GM19043 (cell line): ENCODE measurements at regions not wholly inside any gene's neighbourhood (a gene's known extent, or its start where the extent isn't known, plus 50 kb on each side); places are given as distances from the start of the nearest gene placed in this dataset.

Source experiments
- ATAC-seq: cut with Tn5 transposase; IDR thresholded peaks from one replicate; pipeline ENCODE4 v1.9.1; 2021; ENCODE audit warnings: low read depth; ENCODE audit not compliant: unreplicated experiment

DNA sequence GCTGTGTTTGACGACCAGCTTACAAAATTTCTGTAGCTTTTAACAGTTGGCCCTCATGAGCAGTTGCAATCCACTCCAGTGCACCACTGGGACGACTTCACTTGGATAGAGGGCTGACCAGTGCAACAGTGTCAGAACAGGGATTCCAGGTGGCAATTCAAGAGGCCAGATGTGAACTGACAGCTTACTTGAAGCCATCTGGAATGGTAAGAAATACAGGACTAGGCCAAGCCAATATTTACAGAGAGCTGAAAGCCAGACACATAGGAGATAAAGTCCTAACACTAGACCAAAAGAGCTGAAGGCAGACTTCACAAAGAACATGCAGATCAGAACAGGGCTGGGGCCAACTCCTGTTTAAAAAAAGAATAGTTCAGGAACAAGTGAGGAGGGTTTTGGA lies 93.5 kb upstream of the NFIA start:
- ATAC-seq = no peak

DNA sequence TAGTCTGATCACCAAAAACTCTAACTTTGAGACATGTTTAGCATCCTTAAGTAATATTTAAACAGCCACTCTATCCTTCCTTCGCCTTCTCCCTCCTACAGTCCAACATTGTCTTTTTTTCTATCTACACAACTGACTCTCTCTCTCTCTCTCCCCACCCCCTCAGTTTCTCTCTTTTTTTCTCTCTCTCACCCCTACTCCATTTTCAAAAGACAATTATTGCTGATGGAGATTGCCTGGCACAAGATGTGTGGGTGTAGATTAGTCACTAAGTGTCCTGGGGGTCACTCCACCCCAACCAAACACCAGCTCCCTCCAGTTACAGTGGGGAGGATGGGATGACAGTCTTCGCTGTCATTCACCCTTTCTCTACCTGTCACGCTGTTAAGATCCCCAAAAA lies 94.5 kb upstream of the NFIA start:
- no peak for ATAC-seq

DNA sequence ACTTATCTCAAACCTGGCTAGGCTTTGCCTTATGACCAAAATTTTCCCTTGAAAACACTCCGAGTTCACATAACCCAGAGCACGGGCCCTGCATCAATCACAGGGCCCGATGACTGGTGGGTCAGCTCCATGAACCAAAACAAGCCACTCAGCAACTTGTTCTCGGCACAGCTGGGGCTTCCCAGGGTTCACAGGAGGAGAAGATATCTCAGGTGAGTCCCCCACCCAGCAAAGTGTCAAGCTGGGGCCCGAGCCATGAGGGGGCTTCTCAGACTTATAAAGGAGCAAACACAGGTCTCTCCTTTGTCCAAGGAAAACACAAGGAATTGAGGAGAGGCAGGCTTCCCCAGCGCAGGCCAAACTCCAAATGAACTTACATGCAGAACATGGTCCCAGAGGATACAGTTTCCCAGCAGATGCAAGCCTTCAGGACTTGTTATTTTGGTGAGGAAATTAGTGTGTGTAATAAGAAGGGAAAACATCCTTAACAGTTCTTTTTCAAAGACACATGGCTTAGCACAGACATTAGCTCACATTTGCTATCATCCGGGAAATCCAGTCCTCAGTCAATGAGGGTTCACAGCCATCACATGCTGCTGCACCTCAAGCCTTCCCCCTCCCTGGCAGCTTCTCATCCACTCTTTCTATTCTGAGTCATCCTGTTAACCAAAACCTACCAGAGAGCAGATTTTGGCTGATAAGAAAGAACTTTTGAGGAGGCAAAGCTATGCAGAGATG lies 98.1 kb upstream of the NFIA start:
- ATAC-seq = no peak

DNA sequence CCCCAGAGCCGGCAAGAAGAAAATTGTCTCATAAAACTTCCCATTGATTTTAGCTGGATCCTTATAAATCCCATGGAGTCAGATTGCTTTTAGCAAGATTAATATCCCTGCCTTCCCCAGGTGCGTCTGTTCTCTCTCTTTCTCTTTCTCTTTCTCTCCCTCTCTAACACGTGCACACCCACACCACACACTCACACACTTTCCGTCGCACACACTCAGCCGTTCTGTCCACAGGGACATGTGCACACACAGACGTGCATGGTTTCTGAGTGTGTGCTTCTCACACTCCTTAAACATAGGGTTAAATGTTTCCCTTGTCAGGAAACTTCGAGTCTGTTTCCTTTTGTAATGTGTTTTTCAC lies 98.7 kb upstream of the NFIA start:
- no peak for ATAC-seq

DNA sequence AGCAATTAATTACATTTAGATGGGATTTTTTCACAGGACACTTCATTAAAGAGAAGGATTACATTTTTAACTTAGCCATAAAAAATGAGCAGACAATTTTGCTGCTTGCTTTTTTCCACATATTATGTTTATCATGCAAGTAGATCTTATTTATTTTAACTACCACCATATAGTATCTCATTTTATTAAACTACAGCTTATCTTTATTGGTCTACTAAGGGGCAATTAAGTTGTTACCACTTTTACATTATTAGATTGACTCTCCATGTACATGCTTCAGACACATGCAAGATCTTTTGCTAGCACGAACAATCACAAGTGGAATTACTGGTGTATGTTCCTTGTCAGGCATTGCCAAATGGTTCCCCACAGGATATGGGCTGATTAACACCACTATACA lies 99.8 kb upstream of the NFIA start:
- ATAC-seq = no peak

DNA sequence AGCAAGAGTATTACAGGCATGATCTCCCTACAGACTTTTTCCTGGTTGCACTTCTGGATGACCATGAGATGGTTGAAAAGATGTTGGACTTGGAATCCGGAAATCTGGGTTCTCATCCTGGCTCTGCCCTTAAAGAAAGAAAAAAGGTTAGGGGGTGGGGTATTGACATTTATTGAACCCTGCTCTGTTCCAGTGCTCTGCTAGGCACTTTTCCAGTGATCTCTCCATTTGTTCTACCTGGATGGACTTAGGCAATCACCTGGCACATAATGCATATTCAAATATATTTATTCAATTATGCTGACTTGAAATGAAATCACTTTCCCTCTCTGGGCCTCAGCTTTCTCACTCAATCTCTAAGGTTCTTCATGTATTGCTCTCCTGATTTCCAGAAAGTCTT lies 101.0 kb upstream of the NFIA start:
- no peak for ATAC-seq

DNA sequence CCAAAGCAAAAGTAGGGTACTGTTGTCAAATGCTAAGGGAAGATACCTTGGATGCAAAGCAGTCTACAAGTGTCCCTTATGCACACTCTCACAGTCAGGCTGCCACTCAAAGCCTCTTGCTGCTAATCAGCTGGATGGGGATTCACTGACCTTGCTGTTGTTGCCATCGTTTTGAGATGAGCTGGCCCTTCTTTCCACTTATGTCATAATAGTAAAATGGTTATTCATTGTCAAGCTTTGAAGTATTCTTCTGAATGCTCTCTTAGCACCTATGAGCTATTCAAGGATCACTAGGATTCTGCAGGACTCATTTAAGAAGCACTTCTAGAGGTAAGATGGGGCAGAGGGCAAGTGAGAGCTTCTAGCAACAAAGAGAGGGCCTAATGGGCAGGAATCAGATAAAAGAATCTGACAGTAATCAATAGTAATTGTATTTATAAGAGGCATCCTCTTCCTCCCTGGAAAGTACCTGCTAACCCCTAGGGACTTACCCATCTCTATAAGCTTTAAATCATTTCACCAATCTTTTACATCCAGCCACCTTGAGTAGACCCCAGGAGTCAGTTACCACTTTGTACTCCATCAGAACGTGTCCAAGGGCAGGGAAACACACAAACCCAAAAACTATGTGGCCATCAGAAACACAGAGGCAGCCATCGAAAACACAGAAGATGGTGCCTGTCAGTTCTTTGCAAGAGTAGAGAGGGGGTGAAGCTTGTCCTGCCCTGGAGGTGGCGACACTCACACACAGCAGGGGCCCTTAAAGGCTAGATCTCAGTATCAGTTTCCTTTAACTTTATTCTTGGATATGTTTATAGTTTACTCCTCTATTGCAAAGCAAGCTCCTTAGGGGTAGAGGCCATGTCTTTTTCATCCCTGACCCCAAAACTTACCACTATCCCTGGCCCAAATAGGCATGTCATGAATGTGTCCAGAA lies 103.7 kb upstream of the NFIA start:
- ATAC-seq = no peak

DNA sequence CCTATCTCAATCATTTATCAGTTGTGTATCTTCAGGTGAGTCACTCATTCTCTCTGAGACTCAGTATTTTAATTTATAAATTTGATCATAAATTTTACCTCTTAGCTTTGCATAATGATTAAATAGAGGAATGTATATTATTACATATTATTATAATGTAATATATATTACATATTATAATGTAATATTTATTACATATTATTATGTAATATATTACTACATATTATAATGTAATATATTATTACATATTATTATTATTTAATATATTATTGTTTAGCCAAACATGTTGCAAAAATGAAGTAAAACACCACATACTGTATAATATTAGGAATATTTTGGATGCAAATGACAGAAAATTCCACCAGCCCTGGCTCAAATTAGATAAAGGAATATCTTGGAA lies 104.7 kb upstream of the NFIA start:
- no peak for ATAC-seq

DNA sequence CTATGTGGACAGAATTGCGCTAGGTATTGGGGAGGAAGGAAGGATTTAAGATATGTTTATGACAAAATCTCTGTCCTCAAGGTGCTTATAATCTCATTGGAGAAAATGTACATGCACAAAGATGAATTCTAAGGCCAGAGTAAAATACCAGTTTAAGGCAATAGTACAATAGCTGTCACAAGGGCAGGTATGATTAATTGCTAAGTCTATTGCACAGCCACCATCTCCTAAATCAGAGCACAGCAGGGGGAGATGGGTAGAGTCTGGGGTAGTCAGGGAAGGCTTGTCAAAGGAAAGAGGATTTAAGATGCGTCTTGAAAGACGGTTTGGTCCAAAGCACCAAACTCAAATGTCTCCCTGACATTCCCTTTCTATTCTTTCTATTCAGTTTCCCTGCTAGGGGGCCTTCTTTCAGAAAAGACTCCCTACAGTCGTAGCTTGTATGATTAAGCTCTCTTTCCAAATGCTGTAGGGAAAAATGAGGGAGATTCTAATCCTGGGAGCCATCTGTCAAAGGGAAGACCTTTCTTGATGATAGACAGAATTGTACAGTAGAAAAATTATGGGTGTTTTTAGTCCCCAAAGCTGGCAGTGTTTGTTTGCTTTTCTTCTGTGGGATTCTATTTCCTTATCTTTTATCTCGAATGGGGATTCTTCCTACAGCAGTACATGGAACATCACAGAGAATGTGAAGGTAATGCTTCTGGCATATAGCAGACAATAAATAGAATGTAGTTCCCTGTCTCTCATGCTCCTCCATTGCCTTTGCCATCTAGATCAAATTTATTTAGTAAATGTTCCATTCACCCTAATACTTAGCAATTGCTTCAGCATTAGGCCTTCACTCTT lies 107.6 kb upstream of the NFIA start:
- no peak for ATAC-seq

DNA sequence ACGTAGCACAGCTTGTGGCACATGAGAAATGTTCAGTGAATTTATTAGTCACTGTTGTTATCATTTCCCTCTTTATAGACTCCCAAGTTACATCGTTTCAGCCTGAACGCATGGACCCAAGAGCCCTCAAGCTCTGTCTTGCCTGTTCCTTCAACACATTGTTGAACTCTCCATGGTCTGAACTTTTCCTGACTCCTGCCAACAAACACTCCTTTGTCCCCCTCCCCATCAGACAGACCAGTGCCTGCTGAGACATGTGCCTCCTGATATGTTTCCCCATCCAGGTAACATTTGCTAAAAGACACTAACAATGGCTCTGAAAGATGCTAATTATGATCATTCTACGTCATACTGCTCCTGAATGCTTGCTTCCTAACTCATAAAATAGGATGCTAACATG lies 108.7 kb upstream of the NFIA start:
- ATAC-seq = no peak

DNA sequence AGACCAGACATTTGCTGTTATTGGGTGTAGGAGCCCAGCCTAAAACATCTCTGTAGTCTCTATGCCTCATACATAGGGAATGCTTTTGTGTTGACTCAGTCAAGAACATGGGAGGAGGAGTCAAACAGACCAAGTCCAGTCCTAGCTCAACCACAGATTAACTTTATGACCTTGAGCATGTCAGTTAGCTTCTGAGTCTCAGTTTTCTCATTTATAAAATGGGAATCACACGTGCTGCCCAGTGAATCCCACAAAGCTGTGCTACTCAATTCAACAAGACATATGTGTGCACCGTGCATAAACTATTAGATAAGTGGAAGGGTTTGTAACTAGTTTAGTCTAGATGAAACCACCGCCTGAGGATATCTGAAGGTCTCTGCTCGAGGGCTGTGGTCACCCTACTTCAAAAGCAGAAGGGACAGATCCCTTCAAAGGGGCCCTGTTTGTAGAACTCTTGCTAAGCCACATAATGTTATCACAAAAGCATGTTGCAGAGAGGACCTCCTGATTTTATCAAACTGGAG lies 109.5 kb upstream of the NFIA start:
- no peak for ATAC-seq

DNA sequence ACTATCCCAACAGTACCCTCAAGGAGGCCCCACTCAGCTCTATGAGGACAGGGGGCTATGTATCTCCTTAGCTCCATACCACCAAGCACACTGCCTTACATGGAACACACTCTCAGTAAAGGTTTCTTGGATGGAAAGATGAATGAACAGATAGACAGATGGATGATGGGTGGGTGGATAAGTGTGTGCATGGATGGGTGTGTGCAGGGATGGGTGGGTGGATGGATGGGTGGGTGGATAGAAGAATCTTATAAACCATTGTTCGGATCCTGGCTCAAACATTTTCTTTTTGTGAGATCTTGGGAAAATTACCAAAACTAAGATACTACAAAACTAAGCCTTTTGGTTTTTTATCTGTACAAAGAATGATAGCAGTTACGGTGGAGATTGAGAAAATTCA lies 111.0 kb upstream of the NFIA start:
- ATAC-seq = no peak

DNA sequence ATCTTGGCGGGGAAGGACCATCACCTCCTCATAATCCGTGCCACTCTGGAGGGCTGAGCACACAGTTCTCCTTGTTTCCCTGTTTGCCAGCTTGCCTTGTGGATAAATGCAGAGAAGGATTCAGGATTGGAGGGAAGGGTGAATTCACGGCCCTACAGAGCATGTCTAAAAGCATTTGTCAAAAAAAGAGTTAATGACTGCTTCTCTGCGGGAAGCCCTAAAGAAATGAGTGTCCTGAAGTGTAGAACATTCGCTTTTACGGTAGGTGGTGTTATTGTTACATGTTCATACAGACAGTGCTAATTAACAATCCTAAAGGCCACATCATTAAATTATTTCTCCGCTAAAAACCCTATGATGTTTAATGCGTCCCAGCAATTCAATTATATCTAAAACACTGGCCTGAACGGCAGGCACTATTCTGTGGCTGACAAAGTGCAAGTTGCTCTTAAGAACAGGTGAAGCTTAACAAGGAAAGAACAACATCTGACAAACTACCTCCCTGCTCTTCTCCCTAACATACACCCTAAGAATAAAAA lies 112.3 kb upstream of the NFIA start:
- ATAC-seq = no peak

DNA sequence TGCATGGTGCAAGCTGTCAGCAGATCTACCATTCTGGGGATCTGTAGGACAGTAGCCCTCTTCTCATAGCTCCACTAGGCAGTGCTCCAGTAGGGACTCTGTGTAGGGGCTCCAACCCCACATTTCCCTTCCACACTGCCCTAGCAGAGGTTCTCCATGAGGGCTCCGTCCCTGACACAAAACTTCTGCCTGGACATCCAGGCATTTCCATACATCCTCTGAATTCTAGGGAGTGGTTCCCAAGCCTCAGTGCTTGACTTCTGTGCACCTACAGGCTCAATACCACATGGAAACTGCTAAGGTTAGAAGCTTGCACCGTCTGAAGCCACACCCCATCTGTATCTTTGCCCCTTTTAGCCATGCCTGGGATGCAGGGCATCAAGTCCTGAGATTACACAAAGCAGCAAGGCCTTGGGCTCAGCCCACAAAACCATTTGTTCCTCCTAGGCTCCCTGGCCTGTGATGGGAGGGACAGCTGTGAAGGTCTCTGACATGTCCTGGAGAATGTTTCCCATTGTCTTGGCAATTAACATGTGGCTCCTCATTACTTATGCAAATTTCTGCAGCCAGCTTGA lies 117.0 kb upstream of the NFIA start:
- no peak for ATAC-seq

DNA sequence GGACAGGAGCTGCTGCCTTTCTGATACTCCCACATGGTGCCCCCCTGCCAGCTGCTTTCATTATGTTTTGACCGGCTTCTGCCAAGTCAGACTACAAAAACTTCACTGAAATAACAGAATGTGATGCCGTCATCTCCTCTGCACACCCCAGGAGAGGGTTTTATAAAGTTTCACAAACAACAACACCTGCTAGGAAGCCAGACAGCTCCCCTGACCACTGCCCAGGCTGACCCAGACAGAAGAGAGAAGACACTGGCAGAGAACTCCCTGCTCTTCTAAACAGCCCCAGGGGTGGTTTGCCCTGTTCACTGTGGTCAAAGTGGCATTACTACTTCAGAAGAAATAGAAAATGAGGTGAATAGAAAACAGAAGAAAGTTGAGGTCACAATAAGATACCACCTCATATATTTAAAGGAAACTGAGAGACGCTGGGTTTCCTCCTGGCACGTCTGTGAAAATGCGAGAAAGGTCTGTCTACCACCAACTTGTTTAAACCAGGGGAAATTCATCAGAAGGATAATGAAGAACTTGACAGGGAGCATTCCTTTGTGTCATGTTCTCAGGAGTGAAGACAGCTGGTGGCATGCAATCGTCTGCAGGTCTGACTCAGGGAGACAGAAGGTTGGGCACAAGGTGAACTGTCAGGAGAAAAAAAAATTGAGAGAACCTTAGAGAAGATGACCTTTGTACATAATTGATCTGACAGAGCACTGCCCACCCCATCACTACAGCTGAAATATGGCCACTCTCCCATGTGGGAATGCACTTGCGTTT lies 119.0 kb upstream of the NFIA start:
- ATAC-seq = no peak

DNA sequence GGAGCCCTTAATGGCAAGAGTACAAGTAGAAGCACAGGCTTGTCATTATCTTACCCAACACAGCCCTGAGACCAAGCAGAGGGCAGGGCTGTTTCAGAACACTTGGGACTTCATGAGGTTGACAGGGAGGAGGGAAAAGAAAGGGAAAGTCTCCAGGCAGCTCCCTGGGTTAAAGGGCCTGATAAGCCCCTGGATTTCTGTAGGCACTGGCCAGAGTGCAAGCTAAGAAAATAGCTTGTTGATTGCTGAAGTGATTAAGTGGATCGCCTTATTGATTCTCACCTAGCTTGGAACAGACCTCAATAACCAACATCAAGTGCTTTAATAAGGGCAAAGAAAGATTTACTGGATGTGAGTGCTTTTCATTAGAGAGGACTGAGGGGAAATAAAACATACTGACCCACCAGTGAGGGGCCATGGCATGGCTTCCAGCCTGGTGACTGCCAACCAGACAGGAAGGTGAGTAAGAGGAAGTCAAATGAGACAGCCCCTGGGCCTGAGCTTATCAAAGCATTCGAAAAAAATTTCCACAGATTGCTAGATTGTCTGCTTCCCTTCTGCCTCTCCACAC lies 121.4 kb upstream of the NFIA start:
- no peak for ATAC-seq

DNA sequence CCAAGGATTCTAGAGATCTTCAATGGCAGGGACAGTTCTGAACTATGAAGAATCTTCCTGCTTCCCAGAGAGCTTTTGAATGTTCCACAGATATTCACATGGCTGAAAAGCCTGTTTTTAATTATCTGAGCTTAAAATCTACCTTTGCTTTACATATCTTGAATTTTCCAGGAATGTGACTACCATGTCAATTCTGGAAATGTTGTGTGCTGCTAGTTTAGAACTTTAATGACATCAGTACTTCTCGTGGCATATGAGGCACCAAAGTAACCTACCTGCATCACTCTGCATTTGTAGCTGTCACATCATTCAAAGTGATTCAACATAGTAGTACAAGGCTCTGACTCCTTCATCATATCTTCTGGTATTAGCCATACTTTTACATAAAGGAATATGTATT lies 122.7 kb upstream of the NFIA start:
- no peak for ATAC-seq

DNA sequence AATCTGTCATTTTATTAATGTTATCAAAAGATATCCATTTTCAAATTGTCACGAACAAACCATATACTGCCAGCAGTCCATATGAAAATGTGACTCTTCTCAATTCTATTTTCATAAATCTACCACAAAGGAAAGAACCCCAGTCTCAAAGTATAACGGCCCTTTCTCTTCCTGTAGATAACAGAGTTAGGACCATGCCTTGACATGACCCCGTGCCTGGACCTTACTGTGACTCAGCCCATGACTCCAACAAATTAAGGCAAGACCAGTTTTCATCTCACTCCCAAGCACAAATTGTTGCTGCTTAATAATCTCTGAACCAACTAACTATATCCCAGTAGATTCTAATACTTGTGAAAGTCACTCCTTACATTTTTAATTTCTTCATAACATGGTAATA lies 124.4 kb upstream of the NFIA start:
- no peak for ATAC-seq

DNA sequence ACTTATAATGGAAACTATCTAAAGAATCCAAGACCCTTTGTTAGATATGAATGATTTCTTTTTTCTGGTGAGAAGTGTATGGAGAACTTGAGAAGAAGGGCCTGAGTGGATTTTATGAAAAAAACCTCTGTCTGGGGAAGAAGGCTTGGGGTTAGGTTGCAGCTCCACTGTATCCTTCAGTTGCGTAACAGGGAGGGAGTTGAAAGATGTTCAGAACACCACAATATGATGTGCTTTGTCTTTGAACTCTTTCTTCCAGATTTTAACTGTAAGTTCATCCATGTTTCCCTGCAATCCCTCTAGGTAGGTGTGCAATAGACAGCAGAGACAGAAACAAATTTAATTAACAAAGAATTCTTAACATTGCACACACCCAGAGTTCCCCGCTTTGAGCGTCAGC lies 125.8 kb upstream of the NFIA start:
- no peak for ATAC-seq
